ENCODE measurements at regions not wholly inside any gene's neighbourhood (a gene's known extent, or its start where the extent isn't known, plus 50 kb on each side); places are given as distances from the start of the nearest gene placed in this dataset.

DNA sequence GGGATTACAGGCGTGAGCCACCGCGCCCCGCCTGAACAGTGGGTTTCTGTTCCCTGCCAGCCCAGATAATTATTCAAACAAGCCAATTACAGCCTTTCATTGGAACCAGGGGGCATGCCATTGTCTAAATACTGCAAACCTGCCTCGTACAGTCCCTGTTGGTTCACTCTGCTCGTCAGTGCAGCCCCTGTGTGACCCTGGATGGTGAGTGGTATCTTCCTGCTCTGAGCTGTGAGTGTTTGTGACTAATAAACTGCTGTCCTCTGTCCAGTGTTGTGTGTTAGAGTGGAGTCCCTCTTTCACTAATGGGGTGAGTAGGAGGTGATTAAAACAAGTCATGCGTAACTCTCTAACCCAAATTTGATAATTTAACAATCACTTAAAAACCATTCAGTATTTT lies 176.5 kb upstream of the FAM3C start:
- intact Hi-C loops (cut with DNase I), result no loop called here

DNA sequence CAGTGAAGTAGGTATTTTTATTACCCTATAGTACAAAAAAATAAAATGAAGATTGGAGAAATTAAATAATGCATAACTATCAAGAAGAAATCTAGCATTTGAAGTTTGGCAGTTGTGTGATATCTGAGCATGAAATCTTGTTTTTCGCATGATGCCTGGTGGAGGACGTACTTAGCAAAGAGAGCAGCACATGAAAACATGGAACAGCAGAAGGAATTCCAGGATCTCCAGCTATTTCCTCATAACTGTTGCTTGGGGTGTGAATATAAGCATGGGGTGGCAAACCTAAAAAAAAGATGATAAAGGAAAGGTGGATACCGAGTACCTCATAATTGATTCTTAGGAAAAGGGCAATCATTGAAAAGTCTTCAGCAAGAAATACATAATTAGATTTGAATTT lies 174.3 kb upstream of the FAM3C start:
- TF ChIP-seq, protein P1, sequence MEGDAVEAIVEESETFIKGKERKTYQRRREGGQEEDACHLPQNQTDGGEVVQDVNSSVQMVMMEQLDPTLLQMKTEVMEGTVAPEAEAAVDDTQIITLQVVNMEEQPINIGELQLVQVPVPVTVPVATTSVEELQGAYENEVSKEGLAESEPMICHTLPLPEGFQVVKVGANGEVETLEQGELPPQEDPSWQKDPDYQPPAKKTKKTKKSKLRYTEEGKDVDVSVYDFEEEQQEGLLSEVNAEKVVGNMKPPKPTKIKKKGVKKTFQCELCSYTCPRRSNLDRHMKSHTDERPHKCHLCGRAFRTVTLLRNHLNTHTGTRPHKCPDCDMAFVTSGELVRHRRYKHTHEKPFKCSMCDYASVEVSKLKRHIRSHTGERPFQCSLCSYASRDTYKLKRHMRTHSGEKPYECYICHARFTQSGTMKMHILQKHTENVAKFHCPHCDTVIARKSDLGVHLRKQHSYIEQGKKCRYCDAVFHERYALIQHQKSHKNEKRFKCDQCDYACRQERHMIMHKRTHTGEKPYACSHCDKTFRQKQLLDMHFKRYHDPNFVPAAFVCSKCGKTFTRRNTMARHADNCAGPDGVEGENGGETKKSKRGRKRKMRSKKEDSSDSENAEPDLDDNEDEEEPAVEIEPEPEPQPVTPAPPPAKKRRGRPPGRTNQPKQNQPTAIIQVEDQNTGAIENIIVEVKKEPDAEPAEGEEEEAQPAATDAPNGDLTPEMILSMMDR (IDR thresholded peaks at IDR 0.05), result no peak
- TF ChIP-seq POLR2A (IDR thresholded peaks at IDR 0.05), result no peak
- TF ChIP-seq POLR2AphosphoS5 (IDR thresholded peaks at IDR 0.05; ENCODE audit: insufficient read depth in 1 of 2, low read depth in 1 of 2), result no peak
- H3K27ac ChIP-seq, result no peak overlapping the region
- no peak for DNase-seq (ENCODE audit: extremely low spot score in 2 of 2)
- intact Hi-C loops (cut with DNase I), result no loop called here
- H3K9me3 ChIP-seq, result no peaks in the 10 kb centered on the region
- H3K4me1 ChIP-seq, result no peaks in the 10 kb centered on the region
- no peaks in the 10 kb centered on the region for H3K36me3 ChIP-seq
- H3K4me3 ChIP-seq, result no peak overlapping the region
- no peaks in the 10 kb centered on the region for H3K27me3 ChIP-seq

More for the DNA sequence above, 176.5 kb upstream of the FAM3C start:
- TF ChIP-seq POLR2AphosphoS5 (IDR thresholded peaks at IDR 0.05; ENCODE audit: insufficient read depth in 1 of 2, low read depth in 1 of 2) (no peak), POLR2A (IDR thresholded peaks at IDR 0.05) (no peak)
- TF ChIP-seq, protein P1 (IDR thresholded peaks at IDR 0.05), result no peak
- Histone ChIP-seq H3K36me3 (no peaks in the 10 kb centered on the region), H3K4me1 (no peaks in the 10 kb centered on the region), H3K27ac (no peak overlapping the region), H3K4me3 (no peak overlapping the region), H3K27me3 (no peaks in the 10 kb centered on the region), H3K9me3 (no peaks in the 10 kb centered on the region)
- DNase-seq (ENCODE audit: extremely low spot score in 2 of 2), result no peak

DNA sequence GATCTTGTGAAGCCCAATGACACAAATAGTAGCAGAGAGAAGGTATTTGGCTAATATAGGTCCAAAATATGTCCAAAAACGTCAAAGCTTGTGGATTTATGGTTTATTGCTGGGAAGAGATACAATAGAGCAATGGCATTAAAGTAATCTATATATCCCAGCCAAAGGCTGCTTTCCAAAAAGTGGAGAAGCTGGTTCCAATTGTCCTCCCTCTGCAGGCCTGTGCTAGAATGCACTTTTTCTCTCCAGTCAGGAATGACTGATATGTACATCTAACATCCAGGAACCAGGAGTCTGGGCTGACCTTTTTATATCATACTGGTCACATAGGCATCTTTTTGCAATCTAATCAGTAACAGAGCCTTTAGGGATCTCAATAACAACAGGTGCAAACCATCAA lies 167.1 kb upstream of the FAM3C start:
- Histone ChIP-seq H3K36me3 (no peaks in the 10 kb centered on the region), H3K4me3 (no peak overlapping the region), H3K27ac (no peak overlapping the region), H3K27me3 (no peaks in the 10 kb centered on the region), H3K9me3 (no peaks in the 10 kb centered on the region), H3K4me1 (no peaks in the 10 kb centered on the region)
- DNase-seq (ENCODE audit: extremely low spot score in 2 of 2), result no peak
- intact Hi-C loops (cut with DNase I), result no loop called here
- TF ChIP-seq POLR2AphosphoS5 (IDR thresholded peaks at IDR 0.05; ENCODE audit: insufficient read depth in 1 of 2, low read depth in 1 of 2), result no peak

DNA sequence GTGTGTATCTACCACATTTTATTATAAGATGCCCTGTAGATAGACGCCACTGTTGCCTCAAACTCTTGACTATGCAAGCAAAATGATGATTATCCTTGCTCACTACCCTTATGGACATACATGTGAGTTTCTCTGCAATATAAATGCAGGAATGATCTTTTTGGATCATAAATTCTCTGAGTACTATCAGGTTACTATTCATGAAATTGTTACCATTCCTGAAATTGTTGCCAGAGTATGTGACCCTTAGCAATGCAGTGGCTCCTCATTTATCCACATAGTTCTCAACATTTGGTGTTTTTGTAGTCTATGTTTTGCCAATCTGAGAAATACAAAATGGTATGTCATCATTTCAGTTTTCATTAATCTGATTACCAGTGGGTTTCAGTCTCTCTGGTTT lies 166.2 kb upstream of the FAM3C start:
- H3K27ac ChIP-seq, result no peak overlapping the region
- no peak for TF ChIP-seq POLR2AphosphoS5 (IDR thresholded peaks at IDR 0.05; ENCODE audit: insufficient read depth in 1 of 2, low read depth in 1 of 2)
- TF ChIP-seq POLR2A (IDR thresholded peaks at IDR 0.05), result no peak
- TF ChIP-seq, protein P1 (IDR thresholded peaks at IDR 0.05), result no peak
- no peaks in the 10 kb centered on the region for H3K36me3 ChIP-seq
- intact Hi-C loops (cut with DNase I), result no loop called here
- no peak for DNase-seq (ENCODE audit: extremely low spot score in 2 of 2)
- H3K9me3 ChIP-seq, result no peaks in the 10 kb centered on the region
- no peaks in the 10 kb centered on the region for H3K27me3 ChIP-seq
- H3K4me1 ChIP-seq, result no peaks in the 10 kb centered on the region
- no peak overlapping the region for H3K4me3 ChIP-seq

DNA sequence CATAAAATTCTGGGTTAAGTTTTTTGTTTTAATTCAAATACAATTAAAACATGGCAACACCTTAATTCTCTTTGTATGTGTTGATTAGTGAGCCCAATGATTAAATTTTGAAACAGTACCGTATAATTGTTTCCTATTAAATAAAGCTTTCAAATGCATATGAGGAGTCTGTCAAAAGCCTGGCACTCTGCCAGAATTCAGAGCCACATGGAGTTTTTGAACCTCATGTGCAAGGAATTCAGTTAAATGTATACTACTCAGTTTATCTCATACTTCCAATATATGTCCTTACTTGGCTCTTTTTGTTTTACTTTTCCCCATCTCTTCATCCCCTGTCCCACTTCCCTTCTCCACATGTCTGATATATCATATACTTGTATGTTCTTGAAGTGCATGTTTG lies 165.6 kb upstream of the FAM3C start:
- no peak for DNase-seq (ENCODE audit: extremely low spot score in 2 of 2)
- no peak for TF ChIP-seq POLR2AphosphoS5 (IDR thresholded peaks at IDR 0.05; ENCODE audit: insufficient read depth in 1 of 2, low read depth in 1 of 2)
- TF ChIP-seq, protein P1 (IDR thresholded peaks at IDR 0.05), result no peak
- TF ChIP-seq POLR2A (IDR thresholded peaks at IDR 0.05), result no peak
- no peaks in the 10 kb centered on the region for H3K36me3 ChIP-seq
- H3K4me3 ChIP-seq, result no peak overlapping the region
- intact Hi-C loops (cut with DNase I), result no loop called here
- no peaks in the 10 kb centered on the region for H3K27me3 ChIP-seq
- no peaks in the 10 kb centered on the region for H3K9me3 ChIP-seq
- H3K27ac ChIP-seq, result no peak overlapping the region
- H3K4me1 ChIP-seq, result no peaks in the 10 kb centered on the region
